ENCODE measurements at regions not wholly inside any gene's neighbourhood (a gene's known extent, or its start where the extent isn't known, plus 50 kb on each side); places are given as distances from the start of the nearest gene placed in this dataset.
"Not testable (repeated sequence)": the region's sequence is repeated elsewhere in the genome, so short reads cannot be mapped to it uniquely, and the experiment has no call there.

DNA sequence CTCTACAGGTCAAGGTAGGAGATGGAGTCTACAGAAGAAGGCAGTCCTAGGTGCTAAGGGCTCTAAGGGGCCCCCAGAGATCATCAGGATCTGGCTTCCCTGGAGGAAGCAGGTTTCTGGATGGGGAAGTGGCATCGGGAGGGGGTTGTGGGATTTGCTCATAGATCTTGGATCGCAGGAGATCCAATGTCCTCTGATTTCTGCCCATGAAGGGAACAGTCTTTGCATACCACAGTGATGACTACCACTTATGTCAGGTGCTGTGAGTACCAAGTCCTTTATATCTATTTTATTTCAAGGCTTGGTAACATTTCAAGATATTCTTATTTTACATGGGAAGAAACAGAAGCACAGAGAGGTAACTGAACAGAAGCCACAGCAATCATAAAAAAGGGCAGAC lies 164.0 kb downstream of the RGS9 start:
- DNase-seq: no peak

DNA sequence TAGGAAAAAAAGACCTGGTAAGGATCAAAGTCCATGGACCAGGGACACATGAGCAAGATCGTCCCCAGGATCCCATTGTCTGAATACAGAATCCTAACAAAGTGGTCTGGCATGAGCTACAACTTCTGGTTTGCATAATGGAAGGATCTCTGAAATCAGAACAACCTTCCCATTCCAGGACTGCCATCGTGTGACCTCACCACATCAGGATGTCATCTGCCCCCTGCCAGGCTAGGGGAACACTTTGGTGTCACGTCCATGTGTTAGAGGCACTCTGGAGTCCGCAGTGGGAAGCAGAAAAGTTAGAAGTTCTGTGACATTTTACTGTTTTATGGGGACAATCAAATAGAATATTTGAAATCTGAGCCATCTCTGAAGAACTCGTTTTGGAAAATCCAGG lies 160.7 kb downstream of the RGS9 start:
- no peak for DNase-seq

DNA sequence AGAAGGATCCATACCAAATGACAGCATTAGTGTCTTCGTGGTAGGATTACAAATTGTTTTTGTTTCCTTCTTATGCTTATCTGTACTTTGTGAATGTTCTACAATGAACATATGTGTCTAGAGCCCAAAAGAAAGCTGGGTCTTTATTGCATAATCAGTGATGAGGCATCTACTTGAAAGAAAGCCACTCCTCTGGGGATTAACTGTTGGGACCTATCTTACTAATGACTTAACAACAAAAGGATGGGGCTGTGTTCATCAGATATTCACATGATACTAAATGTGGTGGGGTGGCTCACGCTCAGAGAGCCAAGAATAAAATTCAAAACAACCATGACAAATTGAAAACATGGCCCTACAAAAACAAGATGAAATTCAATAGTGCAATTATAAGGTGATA lies 160.2 kb downstream of the RGS9 start:
- DNase-seq: no peak

DNA sequence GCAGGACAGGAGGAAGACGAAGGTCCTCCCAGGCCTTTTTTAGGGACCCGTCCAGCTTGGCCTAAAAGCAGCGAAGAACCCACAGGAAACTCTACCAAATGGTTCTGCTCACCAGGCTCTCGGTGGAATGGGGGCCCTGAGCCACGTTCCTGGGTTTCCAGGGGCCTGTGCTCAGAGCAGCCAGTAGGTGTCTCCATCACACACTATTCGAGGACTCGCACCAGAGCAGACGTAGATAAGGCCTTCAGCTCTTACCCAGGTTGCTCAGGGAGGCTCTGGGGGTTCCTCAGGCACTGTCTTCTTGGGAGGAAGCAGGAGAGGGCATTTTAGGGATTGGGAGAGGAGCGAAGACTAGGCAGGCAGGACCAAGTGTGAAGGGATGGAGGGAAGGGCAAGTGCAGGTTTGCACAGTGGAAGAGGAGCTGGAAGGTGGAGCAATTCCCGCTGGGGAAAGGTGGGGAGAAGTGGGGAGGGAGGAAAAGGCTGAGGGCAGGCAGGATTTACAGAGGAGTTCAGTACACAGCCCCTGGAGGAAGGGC lies 157.1 kb downstream of the RGS9 start:
- DNase-seq: peak; percentile 42 to 73

DNA sequence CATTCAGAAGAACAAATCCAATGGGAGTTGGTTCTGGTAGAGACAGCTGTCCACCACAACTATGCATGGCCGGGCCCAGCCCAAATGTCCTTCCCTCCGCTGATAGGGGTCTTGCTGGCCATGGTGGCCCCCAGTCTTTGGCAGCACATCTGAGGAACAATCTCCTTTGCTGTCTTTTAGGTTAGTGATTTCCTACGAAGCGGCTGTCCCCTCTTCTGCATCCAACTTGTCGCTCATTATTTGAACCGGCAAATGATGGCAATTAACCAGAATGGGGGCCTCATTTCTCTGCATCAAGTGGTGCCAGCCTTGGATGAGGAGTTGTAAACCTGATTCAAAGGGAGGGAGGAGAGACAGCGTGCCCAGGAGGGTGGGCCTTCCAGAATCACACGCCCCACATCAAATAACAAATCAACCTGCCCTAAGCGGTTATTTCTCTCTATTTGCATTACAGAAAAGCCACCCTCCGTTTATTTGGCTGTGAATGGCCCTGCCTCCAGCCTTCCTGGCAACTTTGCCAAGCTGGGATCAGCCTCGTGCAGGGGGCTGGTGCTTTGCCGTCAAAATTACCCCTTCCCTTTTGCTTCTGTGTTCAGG lies 156.5 kb downstream of the RGS9 start:
- DNase-seq: no peak

DNA sequence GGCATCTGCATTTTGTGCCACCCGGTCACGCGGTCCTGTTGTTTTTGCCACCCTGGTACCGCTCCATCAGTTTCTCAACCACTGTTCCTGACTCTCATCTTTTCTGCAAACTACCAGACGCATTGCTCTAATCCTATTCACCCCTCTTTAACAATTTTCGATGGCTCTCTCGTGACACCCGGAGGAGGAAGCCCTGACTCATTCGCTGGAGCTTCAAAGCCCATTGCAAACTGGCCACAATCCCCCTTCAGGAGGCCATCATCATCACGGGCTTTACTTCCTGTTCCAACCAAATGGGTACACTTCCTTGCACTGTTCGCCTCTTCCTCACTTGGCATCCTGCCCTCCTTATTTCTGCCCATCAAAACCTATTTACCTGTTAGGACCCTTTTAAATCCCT lies 155.3 kb downstream of the RGS9 start:
- no peak for DNase-seq

DNA sequence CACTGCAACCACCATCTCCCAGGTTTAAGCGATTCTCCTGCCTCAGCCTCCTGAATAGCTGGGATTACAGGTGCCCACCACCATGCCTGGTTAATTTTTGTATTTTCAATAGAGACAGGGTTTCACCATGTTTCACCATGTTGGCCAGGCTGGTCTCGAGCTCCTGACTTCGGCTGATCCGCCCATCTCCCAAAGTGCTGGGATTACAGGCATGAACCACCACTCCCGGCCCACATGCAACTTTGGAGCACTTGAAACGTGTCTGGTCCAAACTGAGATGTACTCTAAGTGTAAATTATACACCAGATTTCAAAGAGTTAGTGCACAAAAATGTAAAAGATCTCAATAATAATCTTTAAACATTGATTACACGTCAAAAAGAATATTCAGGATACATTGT lies 154.1 kb downstream of the RGS9 start:
- not testable (repeated sequence) for DNase-seq

DNA sequence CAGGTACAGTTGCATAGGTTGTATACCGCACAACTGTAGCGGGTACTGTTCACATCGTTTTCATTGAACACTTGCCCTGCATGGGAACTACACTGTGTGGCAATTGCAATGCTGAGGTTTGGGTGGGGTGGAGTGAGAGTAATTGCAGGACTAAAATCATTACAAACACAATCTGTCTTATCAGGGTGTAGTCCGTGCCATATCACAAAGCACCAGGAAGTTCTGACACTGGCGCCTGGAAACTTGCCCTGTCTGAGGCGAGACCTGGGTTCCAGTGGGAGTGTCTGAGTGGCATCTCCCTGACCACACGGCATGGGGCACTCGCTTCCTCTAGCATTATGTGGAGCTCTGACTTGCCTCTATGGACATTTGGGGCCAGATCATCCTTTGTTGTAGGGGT lies 153.4 kb downstream of the RGS9 start:
- no peak for DNase-seq

DNA sequence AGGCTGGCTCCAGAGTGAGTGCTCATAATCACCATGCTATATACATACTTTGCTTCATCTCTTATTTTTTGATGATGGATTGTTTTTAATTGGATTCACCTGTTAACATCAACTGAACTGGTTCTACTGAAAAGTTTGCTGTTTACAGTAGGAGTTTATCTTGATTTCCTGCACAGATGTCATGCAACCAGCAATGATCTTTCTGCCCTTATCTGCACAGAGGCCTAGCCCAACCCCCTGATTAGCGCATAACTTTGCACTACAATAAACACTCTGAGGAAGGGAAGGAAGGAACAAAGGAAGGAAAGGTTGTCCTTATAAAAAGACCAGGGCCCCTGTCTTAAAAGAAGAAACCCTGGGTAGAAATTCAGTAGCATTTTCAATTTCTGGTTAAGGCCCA lies 152.9 kb downstream of the RGS9 start:
- DNase-seq: no peak

DNA sequence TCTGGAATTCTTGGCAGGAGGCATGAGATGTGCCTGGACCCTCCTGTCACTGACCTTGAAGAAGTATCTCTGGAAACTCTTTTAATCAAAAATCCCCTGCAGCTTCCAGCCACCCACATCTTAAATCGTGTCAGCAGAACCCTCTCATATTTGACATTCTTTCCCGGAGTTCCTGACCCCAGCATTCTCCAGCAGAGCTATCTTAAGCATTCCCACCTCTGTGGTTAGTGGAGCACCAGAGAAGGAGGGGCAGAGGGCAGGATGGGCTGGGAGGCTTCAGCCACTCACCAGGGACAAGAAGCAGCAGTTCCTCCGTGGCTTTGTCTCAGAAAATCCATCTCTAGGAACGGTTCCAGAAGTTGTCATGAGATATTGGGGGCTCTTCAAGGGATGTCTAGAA lies 149.9 kb downstream of the RGS9 start:
- no peak for DNase-seq

DNA sequence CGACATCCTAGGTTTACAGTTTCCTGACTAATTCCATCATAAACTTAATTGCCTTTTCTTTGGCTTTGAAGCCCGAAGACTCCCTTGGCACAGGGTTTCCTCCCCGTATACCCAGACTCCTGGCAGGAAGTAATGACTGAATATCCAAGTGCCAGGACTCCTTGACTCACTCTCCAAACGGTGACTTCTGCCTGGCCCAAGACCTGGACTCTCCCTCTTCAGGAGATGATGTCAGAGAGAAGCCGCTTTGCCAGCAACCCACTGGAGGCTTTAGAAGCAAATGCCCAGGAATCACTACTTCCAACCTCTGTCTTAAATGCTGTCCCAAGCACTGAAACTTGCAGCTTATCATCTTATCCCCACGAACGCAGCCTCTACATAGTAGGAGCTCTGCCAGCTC lies 146.5 kb downstream of the RGS9 start:
- no peak for DNase-seq

DNA sequence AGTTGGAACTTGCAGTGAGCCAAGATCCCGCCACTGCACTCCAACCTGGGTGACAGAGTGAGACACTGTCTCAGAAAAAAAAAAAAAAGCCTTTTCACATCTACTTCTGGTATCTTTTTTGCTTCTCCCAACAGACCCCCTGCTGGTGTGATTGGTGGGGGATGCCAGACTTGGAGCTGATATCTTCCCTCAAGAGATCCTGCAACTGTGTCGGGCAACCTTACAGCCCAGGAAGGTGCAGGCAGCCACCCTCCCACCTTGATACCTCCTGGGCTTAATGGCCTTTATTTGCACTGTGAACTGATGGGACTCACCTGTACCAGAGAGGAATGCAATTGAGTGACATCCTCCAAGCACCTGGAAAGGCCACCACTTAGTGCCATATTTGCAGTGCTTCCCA lies 142.3 kb downstream of the RGS9 start:
- DNase-seq: no peak

DNA sequence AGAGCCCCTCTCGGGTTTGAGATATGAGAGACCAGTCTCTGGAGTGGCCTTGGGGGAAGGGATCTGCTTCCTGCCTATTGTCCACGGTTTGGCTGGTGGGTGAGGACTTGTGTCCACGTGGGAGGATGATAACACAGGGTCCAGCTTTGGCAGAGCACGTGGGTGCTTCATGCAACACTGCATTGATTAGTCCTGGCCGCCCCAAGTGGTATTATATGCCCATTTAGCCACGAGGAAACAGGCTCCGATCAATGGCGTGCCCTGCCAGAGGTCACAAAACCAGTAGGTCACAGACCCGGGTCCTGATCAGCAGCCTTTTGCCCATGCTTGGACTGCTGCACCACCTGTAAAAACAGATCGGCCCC lies 141.6 kb downstream of the RGS9 start:
- no peak for DNase-seq

DNA sequence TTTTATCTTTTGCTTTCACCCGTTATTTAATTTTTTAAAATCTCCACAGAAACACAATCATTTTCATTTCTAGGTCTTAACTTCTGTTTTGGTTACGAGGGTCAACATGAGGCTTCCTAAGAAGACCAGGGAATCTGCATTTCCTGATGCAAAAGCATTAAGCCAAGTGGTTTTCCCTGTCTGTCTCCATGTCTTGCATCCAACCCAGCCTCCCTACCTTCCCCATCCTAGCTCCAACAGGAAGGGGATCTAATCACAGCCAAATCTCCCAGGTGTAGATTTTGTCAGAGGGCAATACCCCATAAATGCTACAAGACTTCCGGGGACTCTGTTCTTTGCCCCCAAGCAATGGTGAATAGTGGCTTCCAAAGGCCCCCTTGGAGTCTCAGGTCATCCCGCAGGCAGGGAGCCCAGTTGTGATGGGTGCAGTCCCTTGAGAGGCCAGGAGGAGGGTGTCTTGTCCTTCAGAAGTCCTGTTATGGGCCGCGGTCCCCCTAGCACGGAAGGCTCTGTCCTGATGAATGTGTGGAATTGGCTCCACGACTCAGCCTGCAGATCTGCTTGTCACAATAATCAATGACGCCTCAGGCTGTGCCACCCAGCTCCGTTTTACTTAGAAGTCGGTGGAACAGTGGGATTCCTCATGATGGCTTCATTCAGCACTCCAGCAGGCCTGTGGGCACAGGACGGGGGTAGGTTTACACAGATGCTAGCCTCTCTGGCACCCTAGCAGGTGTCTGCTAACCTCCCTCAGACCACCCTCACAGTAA lies 141.1 kb downstream of the RGS9 start:
- peak; percentile 53 to 67 for DNase-seq

DNA sequence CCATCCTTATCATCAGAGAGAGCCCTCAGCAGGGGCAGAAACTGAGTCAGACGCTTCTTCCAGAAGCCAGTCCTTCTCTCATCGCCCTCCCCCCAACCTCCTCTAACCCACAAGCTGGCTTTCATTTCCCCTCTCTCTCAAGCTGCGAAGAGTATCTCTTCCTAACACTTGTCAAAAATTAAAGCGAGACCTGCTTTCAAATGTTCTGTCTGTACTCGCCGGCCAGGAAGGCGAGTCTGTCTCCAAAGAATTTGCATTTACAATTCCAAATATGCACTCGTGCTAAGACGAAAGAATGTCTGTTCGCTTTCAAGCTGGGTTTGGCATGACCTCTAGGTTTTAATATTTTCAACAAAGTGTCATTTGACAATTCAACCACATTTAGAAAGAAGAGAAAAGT lies 140.4 kb downstream of the RGS9 start:
- no peak for DNase-seq

Data from SHP77 (cell line).